NCI-H2227 treated with DMSO at 0.1 percent for 48 hours (cell line): ENCODE measurements at regions not wholly inside any gene's neighbourhood (a gene's known extent, or its start where the extent isn't known, plus 50 kb on each side); places are given as distances from the start of the nearest gene placed in this dataset.
A peak's percentile ranks its signal among the peaks of the same experiment; 100 is the strongest.
"Not testable (repeated sequence)": the region's sequence is repeated elsewhere in the genome, so short reads cannot be mapped to it uniquely, and the experiment has no call there.

ENCODE experiments used
- DNase-seq: peaks from one replicate; lab custom pipeline; 2025; lab: John Stamatoyannopoulos, UW

DNA sequence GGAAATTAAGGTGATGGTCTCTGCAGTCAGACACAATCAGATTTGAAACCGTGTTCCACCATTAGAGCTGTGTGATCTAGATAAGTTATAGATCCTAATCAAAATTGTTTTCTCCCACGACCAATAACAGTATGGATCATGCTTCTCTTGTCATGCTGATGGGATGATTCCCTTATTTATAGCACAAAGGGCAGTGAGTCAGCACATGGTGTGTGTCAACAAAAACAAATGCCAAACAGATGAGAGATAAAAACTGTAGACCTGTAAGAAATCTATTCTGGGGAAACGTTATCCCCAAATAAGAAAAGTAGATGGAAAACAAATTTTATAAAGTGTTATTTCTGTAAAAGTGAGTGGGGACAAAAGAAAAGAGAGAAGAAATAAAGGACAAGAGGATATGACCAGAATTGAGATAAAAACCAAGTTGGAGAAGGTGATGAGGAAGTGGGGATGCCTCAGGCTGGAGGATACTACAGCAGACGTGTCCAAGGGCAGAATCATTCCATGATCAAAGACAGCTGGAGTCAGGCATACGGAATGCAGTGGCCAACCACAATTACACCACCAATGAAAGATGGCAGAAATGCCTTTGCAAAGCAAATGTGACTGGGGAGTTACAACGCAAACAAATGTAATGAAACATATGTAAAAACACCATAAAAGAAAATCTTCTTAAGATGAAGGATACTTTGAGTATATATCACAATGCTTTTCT, 377.8 kb upstream of the PRKX start:
- DNase-seq: no peak

DNA sequence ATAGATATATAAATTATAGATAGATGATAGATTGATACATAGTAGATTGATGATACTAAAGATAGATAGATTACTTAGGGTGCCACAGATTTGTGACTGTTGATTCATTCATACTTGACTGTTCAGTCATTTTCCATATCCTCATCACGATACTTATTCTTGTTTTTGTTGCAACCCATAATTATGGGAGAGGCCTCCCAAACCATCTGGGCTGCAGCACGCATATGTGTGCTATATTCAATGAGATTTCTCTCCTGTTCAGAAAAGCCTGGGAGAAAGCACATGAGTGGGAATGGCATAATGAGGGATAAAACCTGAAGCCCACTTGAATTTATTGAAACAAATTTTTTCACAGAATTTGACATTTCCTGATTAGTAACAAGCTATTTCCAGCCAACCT, 346.4 kb upstream of the PRKX start:
- DNase-seq: no peak

GRCh38 chrX:4043951-4044350, 330.5 kb upstream of the PRKX start:
- no peak for DNase-seq

- DNase-seq: no peak
Observed at GRCh38 chrX:4035874-4036273, 322.4 kb upstream of the PRKX start.

- DNase-seq: no peak
Observed at GRCh38 chrX:4028151-4028550, 314.7 kb upstream of the PRKX start.

DNA sequence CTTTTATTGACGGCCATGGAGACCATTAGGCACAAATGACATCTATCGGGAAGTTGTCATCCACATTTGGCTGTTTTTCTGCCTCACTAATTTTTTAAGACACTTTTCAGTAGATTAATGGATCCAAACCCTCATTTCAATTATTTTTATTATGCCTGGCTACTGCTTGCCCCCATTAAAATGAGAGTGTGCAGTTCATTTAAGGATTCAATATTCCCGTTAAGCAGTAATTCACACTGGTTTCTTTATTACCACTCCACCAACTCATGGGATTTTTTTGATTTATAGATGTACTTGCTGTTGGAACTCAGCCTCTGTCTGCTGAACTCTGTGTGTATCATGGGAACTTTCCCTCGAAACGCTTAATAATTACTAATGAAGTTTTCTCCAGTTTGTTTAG, 291.8 kb upstream of the PRKX start:
- no peak for DNase-seq

DNA sequence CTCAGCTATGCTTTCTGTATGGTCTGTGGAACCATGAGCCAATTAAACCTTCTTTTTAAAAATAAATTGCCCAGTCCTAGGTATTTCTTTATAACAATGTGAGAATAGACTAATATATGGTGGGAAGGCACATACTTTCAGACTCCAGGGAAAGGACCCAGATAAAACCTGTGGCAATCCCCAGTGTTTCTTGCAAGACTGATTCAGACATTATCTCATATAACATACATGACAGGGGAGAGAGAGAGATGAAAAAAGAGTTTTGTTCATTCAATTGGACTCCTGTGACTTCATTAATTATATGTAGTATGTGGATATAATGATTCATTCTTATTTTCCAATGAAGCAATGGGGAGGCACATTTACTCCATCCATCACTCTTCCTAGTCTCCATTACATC, 291.4 kb upstream of the PRKX start:
- DNase-seq: no peak

GRCh38 chrX:3994315-3994714, 280.9 kb upstream of the PRKX start:
- no peak for DNase-seq

- no peak for DNase-seq
Observed at GRCh38 chrX:3990569-3990968, 277.1 kb upstream of the PRKX start.

DNA sequence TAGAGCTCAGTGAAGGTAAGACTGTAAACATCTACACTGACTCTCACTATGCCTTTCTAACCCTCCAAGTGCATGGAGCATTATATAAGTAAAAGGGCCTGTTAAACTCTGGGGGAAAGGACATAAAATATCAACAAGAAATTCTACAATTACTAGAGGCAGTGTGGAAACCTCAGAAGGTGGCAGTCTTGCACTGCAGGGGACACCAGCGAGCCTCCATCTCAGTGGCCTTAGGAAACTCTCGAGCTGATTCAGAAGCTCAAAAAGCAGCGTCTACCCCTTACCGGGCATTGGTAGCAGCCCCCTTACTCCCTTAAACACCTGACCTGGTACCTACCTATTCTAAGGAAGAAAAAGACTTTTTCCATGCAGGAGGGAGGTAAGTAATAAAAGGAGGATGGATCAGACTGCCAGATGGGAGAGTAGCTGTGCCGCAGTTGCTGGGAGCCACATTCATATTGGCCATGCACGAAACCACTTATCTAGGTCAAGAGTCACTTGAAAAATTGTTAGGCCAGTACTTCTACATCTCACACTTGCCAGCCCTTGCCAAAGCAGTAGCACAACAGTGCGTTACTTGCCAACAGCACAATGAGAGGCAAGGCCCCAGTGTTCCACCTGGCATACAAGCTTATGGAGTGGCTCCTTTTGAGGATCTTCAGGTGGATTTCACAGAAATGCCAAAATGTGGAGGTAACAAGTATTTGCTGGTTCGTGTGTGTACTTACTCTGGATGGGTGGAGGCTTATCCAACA, 258.8 kb upstream of the PRKX start:
- DNase-seq: not testable (repeated sequence)

DNA sequence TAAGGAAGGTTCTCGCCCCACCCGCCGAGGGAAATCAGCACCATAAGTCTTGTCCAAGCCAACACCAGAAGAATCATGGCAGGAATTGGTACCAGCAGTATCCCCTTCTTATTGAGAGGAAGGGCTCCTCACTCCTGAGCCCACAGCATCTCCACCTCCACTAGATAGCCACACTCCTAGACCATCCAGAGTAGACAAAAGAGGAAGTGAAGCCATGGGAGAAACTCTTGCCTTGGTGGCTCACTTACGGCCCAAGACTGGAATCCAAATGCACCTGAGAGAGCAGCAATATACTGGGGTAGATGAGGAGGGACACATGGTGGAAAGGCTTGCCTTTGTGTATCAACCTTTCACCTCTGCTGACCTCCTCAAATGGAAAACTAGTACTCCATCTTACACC, 255.3 kb upstream of the PRKX start:
- no peak for DNase-seq

DNA sequence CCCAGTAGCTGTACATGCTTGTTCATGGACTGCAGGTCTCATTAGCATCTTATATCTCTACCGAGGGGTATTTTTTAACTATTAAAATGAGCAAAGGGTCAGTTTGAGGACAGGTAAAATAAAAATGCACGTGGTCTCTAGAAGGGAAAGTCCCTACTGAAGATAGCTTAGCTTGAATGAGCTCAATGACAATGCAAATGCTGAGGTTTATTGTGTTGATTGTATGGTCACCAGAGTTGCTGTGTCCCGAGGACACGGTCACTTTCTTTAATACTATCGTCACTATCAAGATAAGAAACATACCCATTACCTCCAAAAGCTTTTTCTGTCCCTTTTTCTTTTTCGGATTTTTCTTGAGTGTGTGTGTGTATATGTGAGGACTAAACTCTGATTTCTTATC, 250.5 kb upstream of the PRKX start:
- no peak for DNase-seq

DNA sequence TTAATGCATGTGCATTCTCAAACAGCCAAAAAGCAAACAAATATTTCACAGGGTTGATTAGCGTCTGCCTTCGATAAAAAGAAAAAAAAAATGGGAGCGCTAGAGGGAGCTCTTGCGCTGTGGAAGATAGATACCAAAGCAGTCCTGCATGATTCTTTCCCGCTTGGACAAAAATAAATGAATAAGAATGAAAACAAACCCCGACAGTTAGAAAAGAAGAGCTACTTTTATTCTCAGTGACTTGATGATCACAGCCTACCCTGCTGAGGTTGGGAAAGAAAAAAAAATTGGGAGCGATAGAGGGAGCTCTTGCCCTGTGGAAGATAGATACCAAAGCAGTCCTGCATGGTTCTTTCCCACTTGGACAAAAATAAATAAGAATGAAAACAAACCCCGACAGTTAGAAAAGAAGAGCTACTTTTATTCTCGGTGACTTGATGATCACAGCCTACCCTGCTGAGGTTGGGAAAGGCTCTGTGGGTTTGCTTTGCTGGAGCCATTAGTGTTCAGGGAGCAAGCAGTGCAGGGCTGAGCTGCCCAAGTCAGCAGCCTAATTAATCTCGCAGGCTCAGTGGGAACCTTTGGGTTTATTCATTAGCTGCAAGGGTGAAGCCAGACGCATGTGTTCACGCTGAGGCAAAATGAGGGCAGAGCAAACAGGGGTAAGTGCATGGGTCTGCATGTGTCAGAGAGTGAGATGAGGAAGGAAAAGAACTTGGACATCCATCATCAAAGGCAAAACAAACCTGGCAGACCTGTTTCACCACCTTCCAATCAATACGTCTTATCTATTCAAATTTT, 249.3 kb upstream of the PRKX start:
- peak; percentile 37 for DNase-seq

GRCh38 chrX:3960952-3961351, 247.5 kb upstream of the PRKX start:
- DNase-seq: no peak

- DNase-seq: no peak
Observed at GRCh38 chrX:3951859-3952258, 238.4 kb upstream of the PRKX start.

GRCh38 chrX:3950373-3950772, 236.9 kb upstream of the PRKX start:
- DNase-seq: no peak

DNA sequence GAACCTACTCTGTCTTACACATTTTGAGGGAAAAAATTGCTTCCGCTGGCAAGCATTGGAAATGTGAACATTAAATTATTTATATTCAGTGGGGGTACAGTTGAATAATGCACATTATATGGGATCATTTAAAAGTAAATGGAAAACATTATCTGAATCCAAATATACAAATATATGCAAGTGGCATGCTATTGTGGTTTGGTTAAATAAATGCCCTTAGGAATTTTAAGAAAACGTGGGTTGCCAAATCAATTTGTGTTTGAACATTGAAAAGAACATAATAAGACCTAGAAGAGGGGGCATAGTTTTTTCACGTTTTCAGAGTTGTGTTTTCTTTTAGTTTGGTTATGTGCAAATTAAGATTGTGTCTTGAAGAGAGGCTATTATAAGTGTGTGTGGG, 230.5 kb upstream of the PRKX start:
- DNase-seq: no peak

DNA sequence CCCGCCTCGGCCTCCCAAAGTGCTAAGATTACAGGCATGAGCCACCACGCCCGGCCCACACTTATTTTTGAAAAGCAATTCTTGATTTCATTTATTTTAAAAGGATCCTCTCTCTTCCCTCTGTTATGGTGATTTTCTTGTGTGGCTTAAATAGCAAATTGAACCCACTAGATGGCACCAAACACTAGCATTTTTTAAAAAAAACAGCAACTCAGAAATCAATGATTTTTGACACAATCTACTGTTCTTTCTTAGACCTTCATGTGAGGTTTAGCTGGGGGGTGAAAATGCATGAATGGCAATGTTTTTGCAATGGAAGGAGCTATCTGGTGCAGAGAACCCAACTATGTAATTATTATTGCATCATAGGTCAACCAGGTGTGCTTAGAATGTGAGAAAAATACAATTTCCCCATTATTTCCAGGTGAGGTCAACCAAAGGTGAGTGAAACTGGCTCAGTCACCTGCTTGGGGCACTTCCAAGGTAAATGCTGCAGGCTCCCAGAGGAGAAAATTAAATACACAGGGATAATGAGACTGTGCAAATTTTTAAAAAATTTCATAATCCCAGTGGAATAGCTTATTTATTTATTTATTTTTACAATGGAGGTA, 226.7 kb upstream of the PRKX start:
- peak; percentile 9 for DNase-seq

- no peak for DNase-seq
Observed at GRCh38 chrX:3938587-3938986, 225.1 kb upstream of the PRKX start.

GRCh38 chrX:3935196-3935595, 221.7 kb upstream of the PRKX start:
- not testable (repeated sequence) for DNase-seq

DNA sequence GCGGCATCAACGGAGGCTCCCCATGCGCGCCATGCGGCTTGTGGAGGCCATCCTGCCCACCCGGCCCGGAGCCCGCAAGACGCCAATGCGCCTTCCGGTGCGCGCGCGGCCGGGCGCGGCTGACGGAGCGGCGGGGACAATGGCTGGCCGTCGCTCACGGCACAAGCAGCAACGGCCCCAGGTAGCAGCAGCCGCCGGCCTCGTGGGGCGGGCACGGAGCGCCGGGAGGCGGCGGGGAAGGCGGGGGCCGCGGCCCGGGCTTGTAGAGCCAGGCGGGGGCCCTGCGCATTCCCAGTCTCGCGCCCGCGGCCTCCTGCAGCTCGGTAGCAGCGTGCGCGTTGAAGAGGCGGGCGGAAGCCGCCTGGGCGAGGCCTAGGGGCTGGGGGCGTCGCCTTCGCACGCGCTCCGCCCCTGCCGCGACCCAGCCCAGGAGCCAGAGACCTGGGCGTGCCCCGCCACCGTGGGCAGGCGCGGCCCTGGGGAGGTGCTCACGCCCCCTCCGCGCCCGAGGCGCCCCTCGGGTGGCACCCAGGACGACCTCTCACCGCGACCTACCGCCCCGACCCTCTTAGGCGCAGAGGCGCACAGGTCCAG, 207.1 kb upstream of the PRKX start:
- DNase-seq: not testable (repeated sequence)
